GM12892 (cell line): ENCODE measurements at regions not wholly inside any gene's neighbourhood (a gene's known extent, or its start where the extent isn't known, plus 50 kb on each side); places are given as distances from the start of the nearest gene placed in this dataset.

Experiments used
- POLR2A ChIP-seq: IDR thresholded peaks from 2 replicates; pipeline ENCODE4 v1.6.1; 2011; ENCODE audit warnings: low read depth, low read length, control low read depth
- POLR2AphosphoS5 ChIP-seq: IDR thresholded peaks from 2 replicates; pipeline ENCODE4 v1.6.1; 2011; ENCODE audit warnings: low read depth, low read length, control low read depth
- TAF1 ChIP-seq: IDR thresholded peaks from 2 replicates; pipeline ENCODE4 v1.6.1; 2011; ENCODE audit warnings: low read depth, mild to moderate bottlenecking, control low read depth, low read length, borderline replicate concordance

GRCh38 chr2:146786396-146786795 is 1058.4 kb upstream of the ACVR2A start:
- no peak for TF ChIP-seq POLR2A
- TF ChIP-seq TAF1 = no peak
- no peak for TF ChIP-seq POLR2AphosphoS5
